Peyer's patch (tissue), 4 donors: ENCODE measurements at regions not wholly inside any gene's neighbourhood (a gene's known extent, or its start where the extent isn't known, plus 50 kb on each side); places are given as distances from the start of the nearest gene placed in this dataset.

ENCODE experiments used
- POLR2A ChIP-seq, 2 donors: fragments of 450-650 bp; IDR thresholded peaks; one replicate each; pipeline ENCODE4 v1.5.1; 2017; ENCODE audit warnings: antibody characterized with exemption in 2 of 2, mild to moderate bottlenecking in 2 of 2, moderate library complexity in 2 of 2
- TF ChIP-seq, protein P1 (sequence below), 6 experiments: fragments of 450-650 bp in 4 of 6; fragments of 200-600 bp in 2 of 6; sonication (generic) in 1 of 6; IDR thresholded peaks; one replicate each; pipeline ENCODE4 v1.5.1; 2017 to 2019; ENCODE audit warnings: antibody characterized with exemption in 6 of 6, mild to moderate bottlenecking in 3 of 6, moderate library complexity in 1 of 6

DNA sequence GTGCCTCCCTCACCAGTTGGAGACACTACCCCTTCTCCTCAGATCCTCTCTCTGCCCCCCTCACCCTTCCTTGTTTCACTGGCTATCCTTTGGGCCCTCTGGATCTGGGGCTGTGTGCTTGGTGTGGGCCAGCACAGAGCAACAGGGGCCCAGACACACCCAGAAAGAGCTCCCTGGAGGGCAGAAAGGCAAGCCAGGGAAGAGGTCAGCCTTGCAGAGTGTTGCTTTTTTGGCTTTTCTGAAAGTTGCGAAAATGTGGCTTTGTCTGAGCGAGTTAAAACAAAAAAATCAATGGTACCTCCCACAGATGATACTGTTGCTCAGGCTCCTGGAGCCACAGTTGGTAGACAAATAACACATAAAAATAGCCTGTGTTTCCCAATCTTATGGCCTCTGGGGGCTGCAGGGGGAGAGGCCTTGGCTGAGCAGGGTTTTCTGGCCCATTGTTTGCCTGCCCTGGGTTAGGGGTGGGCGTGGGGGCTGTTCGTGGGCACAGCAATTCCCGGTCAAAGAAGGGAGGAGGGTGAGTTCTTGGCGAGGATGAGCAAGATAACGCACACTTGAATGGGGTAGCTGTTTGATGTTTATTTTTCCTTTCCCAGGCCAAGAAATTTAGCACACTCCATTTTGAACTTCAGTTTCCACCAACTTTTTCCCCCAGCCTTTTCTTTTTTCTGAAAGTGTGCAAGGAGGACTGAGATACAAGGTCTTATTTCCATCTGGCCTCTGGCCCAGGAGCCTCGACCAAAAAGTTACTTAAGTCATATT lies 167.0 kb upstream of the HAAO start:
- no peak for TF ChIP-seq POLR2A (IDR thresholded peaks at IDR 0.05)
- TF ChIP-seq, protein P1, sequence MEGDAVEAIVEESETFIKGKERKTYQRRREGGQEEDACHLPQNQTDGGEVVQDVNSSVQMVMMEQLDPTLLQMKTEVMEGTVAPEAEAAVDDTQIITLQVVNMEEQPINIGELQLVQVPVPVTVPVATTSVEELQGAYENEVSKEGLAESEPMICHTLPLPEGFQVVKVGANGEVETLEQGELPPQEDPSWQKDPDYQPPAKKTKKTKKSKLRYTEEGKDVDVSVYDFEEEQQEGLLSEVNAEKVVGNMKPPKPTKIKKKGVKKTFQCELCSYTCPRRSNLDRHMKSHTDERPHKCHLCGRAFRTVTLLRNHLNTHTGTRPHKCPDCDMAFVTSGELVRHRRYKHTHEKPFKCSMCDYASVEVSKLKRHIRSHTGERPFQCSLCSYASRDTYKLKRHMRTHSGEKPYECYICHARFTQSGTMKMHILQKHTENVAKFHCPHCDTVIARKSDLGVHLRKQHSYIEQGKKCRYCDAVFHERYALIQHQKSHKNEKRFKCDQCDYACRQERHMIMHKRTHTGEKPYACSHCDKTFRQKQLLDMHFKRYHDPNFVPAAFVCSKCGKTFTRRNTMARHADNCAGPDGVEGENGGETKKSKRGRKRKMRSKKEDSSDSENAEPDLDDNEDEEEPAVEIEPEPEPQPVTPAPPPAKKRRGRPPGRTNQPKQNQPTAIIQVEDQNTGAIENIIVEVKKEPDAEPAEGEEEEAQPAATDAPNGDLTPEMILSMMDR (IDR thresholded peaks at IDR 0.05) = no peak
